GM18517 (cell line): ENCODE measurements at regions not wholly inside any gene's neighbourhood (a gene's known extent, or its start where the extent isn't known, plus 50 kb on each side); places are given as distances from the start of the nearest gene placed in this dataset.

Source experiments
- ATAC-seq: cut with Tn5 transposase; IDR thresholded peaks from one replicate; pipeline ENCODE4 v1.9.1; 2021; ENCODE audit warnings: mild to moderate bottlenecking, moderate library complexity; ENCODE audit not compliant: unreplicated experiment

GRCh38 chr5:107266100-107266499, 404.6 kb downstream of the EFNA5 start:
- no peak for ATAC-seq

DNA sequence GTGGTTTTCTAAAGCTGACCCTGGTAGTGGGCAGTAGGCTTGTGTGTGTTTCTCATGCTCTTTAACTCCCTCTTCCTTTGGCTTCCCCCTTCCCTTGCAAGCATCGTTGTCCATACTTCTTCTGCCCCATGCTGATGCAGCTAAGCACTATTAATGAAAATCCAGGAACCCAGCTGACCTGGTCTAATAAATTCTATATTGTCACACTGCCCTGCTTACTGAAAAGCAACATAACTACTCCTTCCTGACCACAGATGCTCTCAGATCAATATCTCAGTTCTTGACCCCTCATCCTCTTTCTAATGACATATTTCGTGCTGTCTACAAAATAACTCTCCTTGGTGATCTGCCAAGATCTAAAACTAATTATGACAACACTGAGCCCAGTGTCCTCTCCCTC, 405.5 kb downstream of the EFNA5 start:
- no peak for ATAC-seq

GRCh38 chr5:107263387-107264018, 407.2 kb downstream of the EFNA5 start:
- no peak for ATAC-seq

- ATAC-seq, result peak; percentile 82
These were observed 412.7 kb downstream of the EFNA5 start for GRCh38 chr5:107257885-107258520.

DNA sequence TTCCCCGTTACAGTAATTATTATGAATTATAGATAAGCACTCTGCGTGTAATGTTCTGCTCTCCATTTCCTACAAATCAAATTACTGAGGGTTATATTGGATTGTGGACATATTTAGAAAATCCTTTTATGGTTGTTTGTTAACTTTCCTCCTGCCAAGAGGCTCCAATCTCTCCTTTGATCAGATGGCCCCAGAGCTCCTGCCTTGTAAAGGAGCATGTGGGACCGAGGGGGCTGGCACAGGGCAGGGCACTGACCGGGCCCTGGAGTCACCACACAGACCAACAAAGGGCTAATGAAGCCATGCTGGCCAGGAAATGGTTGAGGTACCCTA, 415.9 kb downstream of the EFNA5 start:
- no peak for ATAC-seq

DNA sequence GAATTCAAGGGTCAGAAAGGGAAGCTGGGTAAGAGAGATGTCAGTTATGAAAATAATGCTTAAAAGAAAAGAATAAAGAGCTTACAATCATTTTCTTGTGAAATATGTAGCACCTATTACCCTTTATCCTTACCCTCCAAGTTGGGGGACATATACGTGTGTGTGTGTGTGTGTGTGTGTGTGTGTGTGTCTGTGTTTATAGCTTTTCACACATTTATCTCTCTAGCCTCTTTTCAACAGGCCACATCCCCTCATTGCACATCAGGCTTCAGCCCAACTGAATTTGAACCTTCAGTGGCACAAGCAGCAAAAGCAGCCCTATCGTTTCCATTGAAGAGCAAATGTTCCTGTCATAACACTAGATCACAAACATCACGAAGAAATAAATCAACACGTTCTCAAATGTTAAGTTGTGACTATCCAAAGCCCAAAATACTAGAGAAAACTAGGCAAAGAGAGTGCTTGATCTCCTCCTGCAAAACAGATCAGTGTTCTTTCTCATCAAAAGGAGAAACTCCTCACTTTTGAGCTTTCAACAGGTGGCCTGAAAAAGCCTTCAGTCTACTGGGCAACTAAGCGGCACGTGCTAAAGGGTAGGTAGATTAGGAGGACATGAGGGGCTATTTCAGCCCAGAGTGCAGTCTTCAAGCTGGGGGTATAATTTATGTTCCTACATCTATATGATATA, 416.4 kb downstream of the EFNA5 start:
- ATAC-seq, result no peak

DNA sequence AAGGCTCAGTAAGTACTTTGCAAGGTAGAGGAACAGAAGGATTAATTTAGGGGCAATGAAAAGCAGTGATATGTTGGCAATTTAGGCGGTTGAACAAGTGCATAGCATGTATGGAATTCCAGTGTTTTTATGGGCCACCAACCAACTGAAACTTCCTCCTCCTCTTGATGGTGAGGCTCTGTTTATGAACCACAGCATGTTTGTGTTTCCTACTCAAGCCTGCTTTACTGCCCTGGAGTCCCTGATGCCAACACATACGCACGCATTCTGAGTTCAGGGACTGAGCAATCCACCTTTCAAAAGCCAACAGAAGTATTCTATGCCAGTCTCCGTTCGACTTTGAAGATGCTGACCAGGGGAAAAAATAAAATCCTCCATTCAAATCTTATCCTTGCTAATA, 417.5 kb downstream of the EFNA5 start:
- no peak for ATAC-seq

- ATAC-seq, result no peak
These were observed 419.6 kb downstream of the EFNA5 start for GRCh38 chr5:107251151-107251550.

DNA sequence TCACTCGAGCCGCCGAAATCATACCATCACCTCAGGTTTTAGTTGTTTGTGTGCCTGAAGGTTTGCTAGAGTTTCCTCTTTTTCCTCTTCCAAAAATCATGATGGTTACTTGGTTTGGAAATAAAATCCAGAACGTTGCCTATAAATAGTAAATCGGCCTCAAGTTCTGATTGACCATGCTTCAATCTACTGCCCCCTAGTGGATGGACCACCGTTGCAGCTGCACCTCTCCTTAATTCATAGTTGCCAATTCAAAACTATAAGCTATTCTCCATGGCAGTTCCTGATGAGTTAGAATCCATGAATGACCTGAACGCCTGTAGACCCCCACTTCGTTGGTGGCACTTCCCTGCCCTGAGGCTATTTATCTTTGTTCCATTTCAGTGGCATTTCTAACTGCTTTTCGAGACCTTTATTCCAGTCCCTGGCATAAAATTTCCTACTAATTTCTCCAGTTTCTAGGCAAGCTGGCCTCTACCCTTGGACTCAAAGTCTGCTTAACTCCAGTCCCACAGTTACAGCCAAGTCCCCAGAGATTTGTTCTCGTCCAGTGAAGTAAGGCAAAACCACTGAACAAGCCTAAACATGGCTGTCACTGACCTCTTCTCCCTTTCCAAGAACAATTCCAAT, 422.6 kb downstream of the EFNA5 start:
- no peak for ATAC-seq

DNA sequence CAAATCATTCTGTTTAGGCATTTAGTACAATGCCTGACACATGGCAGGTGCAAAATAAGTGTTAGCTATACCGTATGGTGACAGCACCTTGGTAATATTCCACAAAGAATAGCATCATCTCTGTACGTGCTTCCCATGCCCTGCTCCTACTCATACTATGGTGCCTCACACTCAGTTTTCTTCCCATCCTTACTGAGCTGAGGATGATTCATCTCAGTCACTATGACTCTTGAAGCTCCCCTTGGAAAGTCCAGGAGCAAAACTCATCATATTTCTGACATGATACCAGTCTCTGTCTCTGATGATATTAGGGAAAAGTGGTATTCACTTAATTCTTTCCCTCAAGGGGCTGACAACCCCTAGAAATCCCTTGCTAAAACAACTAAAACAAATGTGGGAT, 423.3 kb downstream of the EFNA5 start:
- no peak for ATAC-seq

DNA sequence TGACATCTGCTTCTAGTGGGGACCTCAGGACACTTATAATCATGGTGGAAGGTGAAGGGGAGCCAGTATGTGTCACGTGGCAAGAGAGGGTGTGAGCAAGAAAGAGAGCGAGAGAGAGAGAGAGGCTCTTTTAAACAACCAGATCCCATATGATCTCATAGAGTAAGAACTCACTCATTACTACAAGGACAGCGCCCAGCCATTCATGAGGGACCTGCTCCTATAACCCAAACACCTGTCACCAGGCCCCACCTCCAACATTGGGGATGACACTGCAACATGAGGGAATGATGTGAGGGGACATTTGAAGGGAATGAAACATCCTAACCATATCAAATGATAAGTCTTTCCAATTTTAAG, 427.5 kb downstream of the EFNA5 start:
- ATAC-seq, result no peak

GRCh38 chr5:107242411-107243219, 428.1 kb downstream of the EFNA5 start:
- no peak for ATAC-seq

DNA sequence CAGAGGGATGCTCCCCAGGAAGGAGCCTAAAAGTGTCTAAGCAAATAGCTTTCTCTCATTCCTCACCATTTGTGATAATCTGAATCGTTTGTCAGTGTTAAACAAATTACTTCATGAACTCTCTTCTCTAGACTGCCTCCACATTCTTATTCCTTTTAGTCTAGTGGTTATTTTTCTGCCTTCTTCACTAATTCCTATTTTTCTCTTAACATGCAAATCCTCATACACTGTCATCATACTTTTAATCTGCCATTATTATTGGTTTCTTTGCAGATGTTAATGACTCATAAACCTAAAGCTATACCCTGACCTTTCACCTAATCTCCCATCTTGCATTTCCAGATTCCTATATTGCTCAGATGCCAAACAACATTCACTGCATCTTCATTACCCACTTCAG, 428.9 kb downstream of the EFNA5 start:
- no peak for ATAC-seq

DNA sequence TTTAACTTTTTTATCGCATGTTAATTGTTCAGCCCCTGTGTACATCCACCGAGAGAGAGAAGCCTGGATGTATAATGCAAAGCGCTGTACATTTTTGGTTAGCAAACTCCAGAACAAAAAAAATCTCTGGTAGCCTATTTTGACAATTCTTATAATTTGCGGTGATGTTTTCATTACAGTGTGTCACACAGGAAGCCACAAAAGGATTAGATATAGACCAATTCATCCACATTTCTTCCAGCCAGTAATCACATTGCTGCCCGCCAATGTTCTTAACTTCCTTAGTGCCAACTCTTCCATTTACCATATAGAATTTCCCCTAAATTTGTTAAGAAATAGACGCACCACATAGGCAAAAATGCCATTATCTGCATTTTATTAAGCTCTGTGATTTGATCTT, 435.6 kb downstream of the EFNA5 start:
- ATAC-seq, result no peak

DNA sequence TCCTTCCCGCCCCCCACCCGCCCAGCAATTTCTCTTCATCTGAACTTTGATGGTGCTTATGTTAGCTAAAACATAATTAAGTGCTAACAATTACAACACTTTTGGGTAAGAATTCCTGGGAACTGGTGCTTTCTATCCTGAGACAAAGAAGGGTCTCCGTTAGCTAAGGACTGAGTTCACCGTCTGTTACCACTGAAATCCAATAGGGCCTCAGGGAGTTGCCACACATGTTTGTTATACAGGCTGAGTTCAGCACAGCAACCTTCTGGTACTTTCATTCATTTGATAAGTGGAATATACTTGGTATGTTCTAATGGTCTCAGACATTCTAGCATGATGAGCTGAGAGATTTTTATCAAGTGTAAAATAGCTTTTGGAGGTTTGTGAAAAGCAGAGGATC, 437.9 kb downstream of the EFNA5 start:
- ATAC-seq, result no peak

DNA sequence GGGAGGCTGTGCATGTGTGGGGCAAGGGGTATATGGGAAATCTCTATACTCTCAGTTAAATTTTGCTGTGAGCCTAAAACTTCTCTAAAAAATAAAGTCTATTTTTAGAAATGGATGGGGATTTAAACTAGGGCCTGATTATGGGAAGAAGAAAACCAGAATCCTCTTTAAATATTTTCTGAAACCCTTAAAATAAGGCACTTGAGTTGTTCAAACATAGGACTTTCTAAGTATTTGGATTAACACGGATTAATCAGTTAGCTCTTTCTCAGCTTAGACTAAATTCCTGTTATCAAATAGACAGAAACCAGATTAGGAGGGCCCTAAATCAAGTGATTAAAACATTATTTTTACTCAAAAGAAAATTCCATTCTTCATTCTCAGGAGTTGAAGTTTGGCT, 438.4 kb downstream of the EFNA5 start:
- ATAC-seq, result no peak

DNA sequence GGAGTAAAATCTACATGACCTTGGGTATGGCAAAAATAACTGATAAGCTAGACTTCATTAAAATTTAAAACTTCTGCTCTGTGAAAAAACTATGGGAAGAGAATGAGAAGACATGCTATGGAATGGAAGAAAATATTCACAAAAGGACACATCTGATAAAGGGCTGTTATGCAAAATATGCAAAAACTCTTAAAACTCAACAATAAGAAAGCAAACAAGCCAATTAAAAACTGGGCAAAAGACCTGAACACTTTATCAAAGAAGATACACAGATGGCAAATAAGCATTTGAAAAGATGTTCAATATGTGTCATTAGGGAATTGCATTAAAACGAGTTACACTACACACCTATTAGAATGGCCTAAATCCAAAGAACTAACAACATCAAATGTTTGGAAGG, 439.5 kb downstream of the EFNA5 start:
- ATAC-seq, result no peak

- ATAC-seq, result no peak
These were observed 440.4 kb downstream of the EFNA5 start for GRCh38 chr5:107230367-107230766.

DNA sequence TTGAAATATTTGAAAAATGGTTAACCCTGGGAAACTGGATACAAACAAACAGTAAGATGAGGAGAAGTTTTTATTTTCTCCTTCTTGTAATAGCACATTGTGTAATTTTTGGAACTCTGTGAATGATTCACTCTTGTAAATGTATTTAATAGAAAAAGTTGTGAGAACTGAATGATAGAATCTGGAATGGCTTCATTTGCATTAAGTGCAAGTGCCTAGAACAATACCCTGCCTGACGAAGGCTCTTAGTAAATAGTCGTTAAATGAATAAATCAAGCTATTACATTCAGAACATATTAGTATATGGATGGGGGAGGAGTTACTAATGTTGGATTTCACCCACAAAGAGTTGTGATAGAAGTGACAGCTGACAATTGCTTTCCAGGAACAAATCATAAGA, 442.5 kb downstream of the EFNA5 start:
- no peak for ATAC-seq

GRCh38 chr5:107224272-107224671, 446.5 kb downstream of the EFNA5 start:
- no peak for ATAC-seq

- ATAC-seq, result no peak
These were observed 447.7 kb downstream of the EFNA5 start for GRCh38 chr5:107223066-107223465.
